T-helper 1 cell (primary cell): ENCODE measurements at regions not wholly inside any gene's neighbourhood (a gene's known extent, or its start where the extent isn't known, plus 50 kb on each side); places are given as distances from the start of the nearest gene placed in this dataset.

Experiments
- DNase-seq, 5 donors: peaks; one replicate each; pipeline ENCODE4 v3.0.0-alpha.2; 2012 to 2020

DNA sequence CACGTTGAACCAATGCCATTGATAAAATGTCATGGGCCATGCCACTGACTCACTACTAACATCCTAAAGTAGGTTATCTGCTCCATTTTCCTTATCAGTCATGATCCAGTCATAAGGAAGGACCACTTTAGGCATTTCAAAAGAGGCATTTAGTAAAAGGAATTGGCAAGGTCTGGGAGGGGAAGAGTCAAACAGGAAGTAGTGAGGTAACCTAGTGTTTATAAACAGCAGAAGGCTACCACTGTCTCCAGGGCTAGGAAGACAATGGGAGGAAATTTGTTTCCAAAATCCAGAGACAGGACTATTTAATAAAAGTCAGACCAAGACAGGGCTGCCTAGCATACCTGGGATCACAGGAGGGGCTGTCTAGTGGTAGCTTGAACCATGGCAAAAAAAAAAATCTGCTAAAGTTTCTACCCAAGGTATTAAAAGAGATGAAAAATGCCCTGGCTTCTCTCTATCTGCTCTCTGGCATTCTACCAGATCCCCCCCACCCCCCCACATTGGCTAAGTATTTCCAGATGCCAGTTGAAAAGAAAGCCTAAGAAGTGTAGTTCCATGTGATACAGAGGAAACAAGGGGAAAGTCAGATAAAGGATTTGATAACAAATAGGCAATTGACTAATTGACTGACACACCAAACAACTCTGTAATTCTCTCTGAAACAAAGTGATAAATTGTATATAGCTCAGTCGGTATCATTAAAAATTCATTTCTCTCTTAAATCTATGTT lies 50.4 kb upstream of the C11orf87 start:
- no peak for DNase-seq
